H1 (cell line): ENCODE measurements at regions not wholly inside any gene's neighbourhood (a gene's known extent, or its start where the extent isn't known, plus 50 kb on each side); places are given as distances from the start of the nearest gene placed in this dataset.

ENCODE experiments used
- CREB1 ChIP-seq: IDR thresholded peaks from 2 replicates; pipeline ENCODE4 v1.6.1; 2012; ENCODE audit warnings: inconsistent platforms
- NRF1 ChIP-seq: IDR thresholded peaks from 2 replicates; pipeline ENCODE4 v1.6.1; 2011; ENCODE audit warnings: mild to moderate bottlenecking, low read depth, low read length, improper control_type of control experiment
- SIX5 ChIP-seq: IDR thresholded peaks from 2 replicates; pipeline ENCODE4 v1.6.1; 2011; ENCODE audit warnings: mild to moderate bottlenecking, low read depth, low read length
- ZNF274 ChIP-seq: IDR thresholded peaks from 2 replicates; pipeline ENCODE4 v1.7.0; 2012; ENCODE audit warnings: low read length, borderline replicate concordance; ENCODE audit errors: extremely low read depth

- TF ChIP-seq ZNF274 (no peak), CREB1 (no peak), NRF1 (no peak), SIX5 (no peak)
Observed at GRCh38 chr1:82589588-82589987, 788.9 kb downstream of the ADGRL2 start (continued).
